ENCODE measurements at regions not wholly inside any gene's neighbourhood (a gene's known extent, or its start where the extent isn't known, plus 50 kb on each side); places are given as distances from the start of the nearest gene placed in this dataset.

DNA sequence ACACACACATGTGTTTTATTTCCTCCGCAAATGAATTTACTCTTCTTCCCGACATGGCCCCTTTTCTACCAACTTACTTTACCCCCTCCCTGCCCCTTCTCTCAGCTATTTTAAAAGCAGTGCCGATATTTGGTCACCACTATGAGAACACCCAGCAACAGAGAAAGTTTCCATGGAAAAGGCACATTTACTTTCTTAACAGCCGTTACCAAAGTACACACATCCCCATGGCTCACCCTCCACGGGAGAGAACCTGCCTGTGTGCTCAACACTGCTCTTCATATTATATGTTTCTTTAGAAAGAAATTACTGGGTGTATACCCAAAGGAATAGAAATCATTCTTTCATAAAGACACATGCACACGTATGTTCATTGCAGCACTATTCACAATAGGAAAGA is 714.4 kb downstream of the DCDC2C start:
- H3K27ac ChIP-seq = no peak overlapping the region
- 41 to 50% methylated on average over 6 of the region's 6 CpGs for WGBS, 2 experiments (ENCODE audit: low coverage in 1 of 2, low lambda C conversion rate in 2 of 2, missing lambda C conversion rate in 2 of 2)
- no peaks in the 10 kb centered on the region for H3K4me1 ChIP-seq (ENCODE audit: insufficient read depth)
- no peak overlapping the region for H3K4me3 ChIP-seq
- H3K4me2 ChIP-seq (ENCODE audit: unreplicated experiment) = no peak overlapping the region
- no peaks in the 10 kb centered on the region for H3K9me3 ChIP-seq (ENCODE audit: low read depth)
- no peaks in the 10 kb centered on the region for H3K9me2 ChIP-seq (ENCODE audit: insufficient read depth)
- in situ Hi-C loops (cut with MboI) = no loop called here
- H3K79me2 ChIP-seq (ENCODE audit: insufficient read depth) = no peaks in the 10 kb centered on the region
- no peak overlapping the region for H2AFZ ChIP-seq
- no peak overlapping the region for H3K9ac ChIP-seq
- H3K27me3 ChIP-seq (replicated peaks; ENCODE audit: insufficient read depth) = no peaks in the 10 kb centered on the region
- no peaks in the 10 kb centered on the region for H3K36me3 ChIP-seq (ENCODE audit: low read depth)
- no peaks in the 10 kb centered on the region for H4K20me1 ChIP-seq (ENCODE audit: insufficient read depth)
- no peaks in the 10 kb centered on the region for H3F3A ChIP-seq (ENCODE audit: insufficient read depth)
- TF ChIP-seq EZH2phosphoT487 (IDR thresholded peaks at IDR 0.05; ENCODE audit: insufficient read depth, low read depth) = no peak
- TF ChIP-seq EZH2 (IDR thresholded peaks at IDR 0.05; ENCODE audit: insufficient read depth, poor library complexity, severe bottlenecking) = no peak
- no peak for DNase-seq

DNA sequence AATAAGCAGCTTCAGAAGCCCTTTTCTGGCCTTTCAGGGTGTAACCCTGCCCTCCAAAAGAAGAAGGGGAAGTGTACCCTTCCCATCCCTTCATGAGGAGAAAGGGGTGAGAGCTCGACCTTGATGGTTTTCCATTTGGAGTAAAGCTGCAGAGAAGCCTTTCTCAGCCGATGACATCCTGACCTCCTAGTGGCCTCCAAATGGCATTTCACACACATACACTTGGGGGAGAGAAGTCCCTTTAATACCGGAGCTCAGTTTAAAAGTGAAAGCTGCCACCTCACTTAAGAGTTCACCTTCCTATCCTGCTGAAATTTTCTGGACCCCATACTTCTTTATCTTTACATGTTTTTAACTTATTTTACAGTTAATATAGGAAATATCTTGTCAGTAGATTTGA is 716.7 kb downstream of the DCDC2C start:
- H4K20me1 ChIP-seq (ENCODE audit: insufficient read depth) = no peaks in the 10 kb centered on the region
- no peak overlapping the region for H3K4me2 ChIP-seq (ENCODE audit: unreplicated experiment)
- no peak overlapping the region for H2AFZ ChIP-seq
- no peaks in the 10 kb centered on the region for H3K36me3 ChIP-seq (ENCODE audit: low read depth)
- no peak overlapping the region for H3K9ac ChIP-seq
- no peaks in the 10 kb centered on the region for H3K9me3 ChIP-seq (ENCODE audit: low read depth)
- in situ Hi-C loops (cut with MboI) = no loop called here
- no peak overlapping the region for H3K27ac ChIP-seq
- no peak for TF ChIP-seq EZH2 (IDR thresholded peaks at IDR 0.05; ENCODE audit: insufficient read depth, poor library complexity, severe bottlenecking)
- TF ChIP-seq EZH2phosphoT487 (IDR thresholded peaks at IDR 0.05; ENCODE audit: insufficient read depth, low read depth) = no peak
- no peaks in the 10 kb centered on the region for H3K27me3 ChIP-seq (replicated peaks; ENCODE audit: insufficient read depth)
- H3K79me2 ChIP-seq (ENCODE audit: insufficient read depth) = no peaks in the 10 kb centered on the region
- no peak for DNase-seq
- no peaks in the 10 kb centered on the region for H3K4me1 ChIP-seq (ENCODE audit: insufficient read depth)
- no peaks in the 10 kb centered on the region for H3K9me2 ChIP-seq (ENCODE audit: insufficient read depth)
- no peak overlapping the region for H3K4me3 ChIP-seq
- WGBS, 2 experiments (ENCODE audit: low coverage in 1 of 2, low lambda C conversion rate in 2 of 2, missing lambda C conversion rate in 2 of 2) = 6 to 10% methylated on average over 3 of the region's 3 CpGs
- H3F3A ChIP-seq (ENCODE audit: insufficient read depth) = no peaks in the 10 kb centered on the region

DNA sequence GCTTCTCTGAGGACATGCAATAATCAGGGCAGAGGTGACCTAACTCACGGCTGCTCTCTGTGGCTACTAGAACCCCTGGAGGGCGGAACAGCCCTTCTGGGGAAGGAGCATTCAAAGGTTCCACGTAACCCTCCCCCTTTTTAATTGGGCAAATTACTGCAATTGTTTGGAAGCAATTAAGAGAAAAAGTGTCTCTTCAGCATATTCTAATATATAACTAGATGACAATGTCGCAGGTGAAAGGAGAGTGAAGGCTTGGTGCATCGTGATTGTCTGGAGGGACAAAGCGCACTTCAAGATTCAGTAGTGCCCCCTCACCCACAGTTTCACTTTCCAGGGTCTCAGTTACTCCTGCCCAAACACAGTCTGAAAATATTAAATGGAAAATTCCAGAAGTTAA is 720.8 kb downstream of the DCDC2C start:
- in situ Hi-C loops (cut with MboI) = no loop called here
- no peaks in the 10 kb centered on the region for H3K36me3 ChIP-seq (ENCODE audit: low read depth)
- H3K9me2 ChIP-seq (ENCODE audit: insufficient read depth) = no peaks in the 10 kb centered on the region
- no peak overlapping the region for H3K4me2 ChIP-seq (ENCODE audit: unreplicated experiment)
- no peaks in the 10 kb centered on the region for H3K9me3 ChIP-seq (ENCODE audit: low read depth)
- no peak overlapping the region for H3K4me3 ChIP-seq
- no peaks in the 10 kb centered on the region for H3K4me1 ChIP-seq (ENCODE audit: insufficient read depth)
- DNase-seq = no peak
- no peak overlapping the region for H3K27ac ChIP-seq
- no peaks in the 10 kb centered on the region for H4K20me1 ChIP-seq (ENCODE audit: insufficient read depth)
- no peak overlapping the region for H3K9ac ChIP-seq
- H2AFZ ChIP-seq = no peak overlapping the region
- no peaks in the 10 kb centered on the region for H3K79me2 ChIP-seq (ENCODE audit: insufficient read depth)
- no peaks in the 10 kb centered on the region for H3K27me3 ChIP-seq (replicated peaks; ENCODE audit: insufficient read depth)
- H3F3A ChIP-seq (ENCODE audit: insufficient read depth) = no peaks in the 10 kb centered on the region
- no peak for TF ChIP-seq EZH2phosphoT487 (IDR thresholded peaks at IDR 0.05; ENCODE audit: insufficient read depth, low read depth)
- no peak for TF ChIP-seq EZH2 (IDR thresholded peaks at IDR 0.05; ENCODE audit: insufficient read depth, poor library complexity, severe bottlenecking)
- 25% methylated on average over 6 of the region's 6 CpGs for WGBS, 2 experiments (ENCODE audit: low coverage in 1 of 2, low lambda C conversion rate in 2 of 2, missing lambda C conversion rate in 2 of 2)

- Histone ChIP-seq H3K4me2 (ENCODE audit: unreplicated experiment) (no peak overlapping the region), H3K79me2 (ENCODE audit: insufficient read depth) (no peaks in the 10 kb centered on the region), H3K27me3 (replicated peaks; ENCODE audit: insufficient read depth) (no peaks in the 10 kb centered on the region), H3K36me3 (ENCODE audit: low read depth) (no peaks in the 10 kb centered on the region), H3K9me2 (ENCODE audit: insufficient read depth) (no peaks in the 10 kb centered on the region), H3K4me3 (no peak overlapping the region), H4K20me1 (ENCODE audit: insufficient read depth) (no peaks in the 10 kb centered on the region), H3K27ac (no peak overlapping the region), H3F3A (ENCODE audit: insufficient read depth) (no peaks in the 10 kb centered on the region), H3K9me3 (ENCODE audit: low read depth) (no peaks in the 10 kb centered on the region), H3K9ac (no peak overlapping the region), H3K4me1 (ENCODE audit: insufficient read depth) (no peaks in the 10 kb centered on the region), H2AFZ (no peak overlapping the region)
- 10 to 13% methylated on average over 5 of the region's 5 CpGs for WGBS, 2 experiments (ENCODE audit: low coverage in 1 of 2, low lambda C conversion rate in 2 of 2, missing lambda C conversion rate in 2 of 2)
- in situ Hi-C loops (cut with MboI) = no loop called here
- no peak for DNase-seq
- TF ChIP-seq EZH2 (IDR thresholded peaks at IDR 0.05; ENCODE audit: insufficient read depth, poor library complexity, severe bottlenecking) (no peak), EZH2phosphoT487 (IDR thresholded peaks at IDR 0.05; ENCODE audit: insufficient read depth, low read depth) (no peak)
These were observed 723.7 kb downstream of the DCDC2C start for GRCh38 chr2:4427083-4427482.

GRCh38 chr2:4445821-4446220 is 742.4 kb downstream of the DCDC2C start:
- Histone ChIP-seq H3F3A (ENCODE audit: insufficient read depth) (no peaks in the 10 kb centered on the region), H4K20me1 (ENCODE audit: insufficient read depth) (no peaks in the 10 kb centered on the region), H3K9me3 (ENCODE audit: low read depth) (peaks cover 2% of the 10 kb centered on the region), H3K4me1 (ENCODE audit: insufficient read depth) (no peaks in the 10 kb centered on the region), H3K36me3 (ENCODE audit: low read depth) (no peaks in the 10 kb centered on the region), H3K4me3 (no peak overlapping the region), H3K4me2 (ENCODE audit: unreplicated experiment) (no peak overlapping the region), H3K9me2 (ENCODE audit: insufficient read depth) (no peaks in the 10 kb centered on the region), H2AFZ (no peak overlapping the region), H3K79me2 (ENCODE audit: insufficient read depth) (no peaks in the 10 kb centered on the region), H3K27ac (no peak overlapping the region), H3K27me3 (replicated peaks; ENCODE audit: insufficient read depth) (no peaks in the 10 kb centered on the region), H3K9ac (no peak overlapping the region)
- 17 to 22% methylated on average over 8 of the region's 8 CpGs for WGBS, 2 experiments (ENCODE audit: low coverage in 1 of 2, low lambda C conversion rate in 2 of 2, missing lambda C conversion rate in 2 of 2)
- TF ChIP-seq EZH2 (IDR thresholded peaks at IDR 0.05; ENCODE audit: insufficient read depth, poor library complexity, severe bottlenecking) = no peak
- TF ChIP-seq EZH2phosphoT487 (IDR thresholded peaks at IDR 0.05; ENCODE audit: insufficient read depth, low read depth) = no peak
- DNase-seq = no peak
- in situ Hi-C loops (cut with MboI) = no loop called here

Data from GM23248 (cell line).